Nucleus accumbens (tissue), 56 donors: ENCODE measurements at regions not wholly inside any gene's neighbourhood (a gene's known extent, or its start where the extent isn't known, plus 50 kb on each side); places are given as distances from the start of the nearest gene placed in this dataset.
"Not testable (repeated sequence)": the region's sequence is repeated elsewhere in the genome, so short reads cannot be mapped to it uniquely, and the experiment has no call there.

Source experiments
- DNase-seq, 56 donors: peaks; one replicate each; lab custom pipeline; 2025; lab: John Stamatoyannopoulos, UW

DNA sequence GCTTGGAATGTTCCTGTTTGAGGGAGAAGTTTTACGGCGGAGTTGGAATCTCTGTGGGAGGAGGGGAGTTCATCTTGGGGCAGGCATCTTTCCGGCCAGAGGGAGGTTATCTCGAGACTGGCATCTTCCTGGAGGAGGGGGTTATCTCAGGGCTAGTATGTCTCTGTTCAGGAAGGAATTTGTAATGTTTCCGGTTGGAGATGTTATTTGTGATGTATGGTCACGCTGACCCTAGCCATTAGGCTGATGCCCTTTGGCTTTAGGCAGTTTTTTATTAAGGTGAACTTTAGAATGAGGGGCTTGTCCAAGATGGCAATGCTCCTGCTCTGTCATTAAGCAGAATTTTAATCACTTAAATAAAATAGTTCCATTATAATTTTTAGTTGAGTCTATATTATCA is 449.7 kb downstream of the PCDH10 start:
- no peak for DNase-seq

DNA sequence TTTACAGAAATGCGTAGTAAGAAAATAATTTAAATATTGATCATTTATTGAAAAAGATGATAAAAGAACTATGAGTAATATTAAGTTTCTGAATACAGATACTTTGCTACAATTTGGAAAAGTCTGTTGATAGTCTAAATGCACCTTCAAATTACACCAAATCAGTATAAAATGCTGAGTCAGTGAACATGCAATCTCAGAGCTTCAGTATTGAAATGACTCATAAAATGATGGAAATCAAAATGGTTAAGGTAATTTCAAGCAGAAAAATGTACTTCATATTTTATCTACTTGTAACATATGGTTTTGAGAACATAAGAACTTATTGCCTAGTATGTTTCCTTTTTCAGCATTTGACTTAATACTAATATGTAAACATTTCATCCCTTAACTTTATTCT is 448.2 kb downstream of the PCDH10 start:
- no peak for DNase-seq

GRCh38 chr4:133596459-133596858 is 447.4 kb downstream of the PCDH10 start:
- no peak for DNase-seq

DNA sequence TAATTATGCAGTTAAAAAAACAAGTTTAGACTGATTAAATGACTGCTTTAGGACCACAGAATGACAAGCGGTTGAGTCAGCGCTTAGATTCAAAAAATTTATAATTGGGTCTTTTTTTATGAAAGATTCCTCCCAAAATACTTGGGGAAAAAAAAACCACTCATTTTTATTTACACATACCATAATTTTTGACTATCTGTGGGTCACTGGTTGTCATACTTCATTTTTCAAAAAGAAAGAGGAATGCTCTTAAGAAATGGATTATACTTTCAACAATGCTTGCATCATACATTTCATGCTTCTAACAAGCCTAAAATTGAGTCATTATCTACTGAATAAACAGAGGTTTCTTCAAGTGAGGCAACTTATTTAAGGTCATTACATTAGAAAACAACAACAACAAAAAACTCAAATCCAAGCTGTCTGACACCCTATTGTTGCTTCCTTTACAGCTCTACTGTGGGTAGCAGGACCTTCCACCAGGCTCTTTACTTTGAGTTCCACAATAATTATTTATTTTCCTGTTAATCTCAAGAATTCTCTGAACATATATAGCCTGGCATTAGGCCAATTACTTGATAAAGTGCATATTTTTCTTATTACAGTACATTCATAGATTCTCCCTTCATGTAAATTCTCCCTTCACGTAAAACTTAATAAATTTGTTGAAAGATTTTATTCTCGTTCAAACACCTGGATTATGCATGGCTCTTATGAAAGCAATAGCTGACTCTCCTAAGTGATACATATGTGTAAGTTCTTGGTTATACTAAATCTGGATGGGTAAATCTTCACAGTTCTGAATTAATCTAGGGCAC is 445.5 kb downstream of the PCDH10 start:
- DNase-seq = no peak

DNA sequence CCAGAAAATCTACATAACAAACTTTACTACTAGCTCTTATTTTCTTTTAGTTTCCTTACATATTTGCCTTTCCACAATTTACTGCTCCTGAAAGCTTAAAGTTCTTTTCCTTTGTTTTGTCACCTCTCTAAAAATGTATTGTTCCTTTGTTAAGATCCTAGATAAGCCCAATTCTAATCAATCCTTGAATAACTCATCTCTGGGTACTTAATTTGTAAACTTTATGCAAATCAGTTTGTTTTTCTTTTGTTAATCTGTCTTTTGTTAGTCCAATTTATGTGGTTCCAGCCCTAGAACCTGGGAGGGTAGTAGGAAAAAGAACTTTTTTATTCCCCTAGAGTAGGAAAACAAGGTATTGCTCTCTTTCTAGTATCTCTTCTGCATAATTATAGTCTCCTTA is 444.7 kb downstream of the PCDH10 start:
- DNase-seq = no peak

DNA sequence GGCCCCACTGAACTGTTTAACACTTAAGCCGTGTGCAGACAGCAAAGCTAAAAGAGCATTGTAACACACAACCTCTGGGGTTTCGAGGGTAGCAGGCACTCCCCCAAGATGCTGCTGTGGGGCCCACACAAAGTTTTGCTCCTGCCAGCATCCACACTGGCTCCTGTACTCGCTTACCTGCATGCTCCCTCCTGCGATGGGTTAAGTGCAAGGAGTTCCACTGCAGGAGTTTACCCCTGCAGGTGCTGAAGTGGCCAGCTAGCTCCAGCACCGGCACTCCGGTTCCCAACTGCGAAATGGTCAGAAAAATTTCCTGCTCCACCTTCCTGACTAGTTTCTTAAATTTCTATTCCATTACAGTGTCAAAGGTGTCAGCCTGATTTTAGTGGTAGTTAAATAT is 443.5 kb downstream of the PCDH10 start:
- no peak for DNase-seq

- DNase-seq = no peak
These were observed 443.0 kb downstream of the PCDH10 start for GRCh38 chr4:133592106-133592505.

GRCh38 chr4:133588306-133588705 is 439.2 kb downstream of the PCDH10 start:
- DNase-seq = no peak

GRCh38 chr4:133585323-133585722 is 436.2 kb downstream of the PCDH10 start:
- DNase-seq = no peak

DNA sequence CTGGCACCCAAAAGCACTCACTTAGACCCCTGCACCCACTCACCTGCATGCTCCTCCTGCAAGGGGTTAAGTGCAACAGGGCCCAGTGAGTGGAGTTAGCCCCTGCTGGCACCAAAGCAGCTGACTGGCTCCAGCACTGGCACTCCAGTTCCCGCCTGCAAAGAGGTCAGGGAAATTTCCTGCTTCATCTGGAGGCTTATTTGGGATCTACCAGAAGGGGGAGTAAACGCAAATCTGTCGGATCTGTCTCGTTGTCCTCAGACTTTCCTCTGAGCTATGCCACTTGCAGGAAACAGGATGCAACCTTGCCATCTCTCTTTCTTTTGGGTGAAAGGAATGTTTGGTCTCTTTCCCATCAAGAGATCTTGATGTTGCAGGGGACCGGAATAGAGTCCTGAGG is 435.6 kb downstream of the PCDH10 start:
- no peak for DNase-seq

DNA sequence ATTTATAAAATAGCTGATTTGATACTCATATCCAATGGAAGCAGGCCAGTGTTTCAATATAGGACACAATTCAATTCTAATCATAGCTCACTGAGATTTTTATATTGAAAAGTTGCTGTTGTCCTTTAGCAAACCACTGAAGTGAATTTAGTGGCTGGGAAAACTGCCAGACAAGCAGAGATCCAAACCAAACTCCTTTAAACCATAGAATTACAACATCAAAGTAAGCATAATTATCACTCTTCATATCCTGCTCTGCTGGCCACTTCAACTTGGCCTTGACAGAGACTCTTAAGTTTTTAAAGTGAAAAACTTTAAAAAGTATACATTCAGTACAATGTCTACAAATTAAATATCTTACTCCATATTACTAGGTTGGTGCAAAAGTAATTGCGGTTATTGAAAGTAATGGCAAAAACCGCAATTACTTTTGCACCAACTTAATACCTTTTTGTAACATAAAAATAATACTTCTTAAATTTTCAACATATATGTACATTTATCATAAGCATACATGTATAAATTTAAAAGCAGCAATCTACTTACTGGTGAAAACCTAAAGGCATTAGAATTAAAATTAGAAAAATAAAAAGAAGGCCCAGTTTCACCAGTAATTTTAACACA is 433.0 kb downstream of the PCDH10 start:
- DNase-seq = no peak

GRCh38 chr4:133574248-133574647 is 425.2 kb downstream of the PCDH10 start:
- DNase-seq = no peak

- no peak for DNase-seq
These were observed 416.3 kb downstream of the PCDH10 start for GRCh38 chr4:133565379-133565778.

DNA sequence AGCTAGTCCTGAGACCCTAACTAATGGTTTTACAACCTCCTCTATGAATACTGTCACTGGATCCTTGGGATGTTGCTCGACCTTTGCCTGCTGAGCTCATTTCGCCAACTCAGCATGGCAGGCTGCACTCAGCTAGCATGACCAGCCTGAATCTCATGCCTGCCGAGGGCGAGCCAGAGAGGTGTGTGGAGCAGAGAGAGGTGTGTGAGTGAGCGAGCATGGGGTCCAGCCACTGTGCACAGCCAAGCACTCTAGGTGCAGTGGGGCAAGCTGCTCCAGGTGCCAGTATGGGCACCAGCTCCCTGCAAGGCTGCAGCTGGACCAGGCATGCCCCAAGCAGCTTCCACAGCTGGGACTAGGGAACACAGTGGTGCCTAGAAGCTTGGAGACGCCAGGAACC is 410.9 kb downstream of the PCDH10 start:
- DNase-seq = no peak

DNA sequence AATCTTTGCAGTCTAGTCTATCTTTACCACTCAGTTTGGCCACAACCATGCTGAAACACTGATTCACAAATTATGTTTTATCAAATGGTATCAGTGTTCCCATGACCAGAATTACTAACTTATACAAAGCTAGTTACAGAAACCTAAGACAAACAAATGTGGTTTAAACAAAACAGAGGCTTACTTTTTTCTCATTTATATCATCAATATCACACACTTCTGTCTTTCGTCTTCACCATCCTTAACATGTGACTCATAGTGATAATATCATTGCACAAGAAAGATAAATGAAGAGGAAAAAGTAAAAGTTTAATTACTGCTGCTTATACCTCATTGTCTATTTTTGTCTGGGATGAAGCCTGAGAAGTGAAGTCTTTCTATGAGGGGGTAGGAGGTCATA is 406.6 kb downstream of the PCDH10 start:
- DNase-seq = no peak

DNA sequence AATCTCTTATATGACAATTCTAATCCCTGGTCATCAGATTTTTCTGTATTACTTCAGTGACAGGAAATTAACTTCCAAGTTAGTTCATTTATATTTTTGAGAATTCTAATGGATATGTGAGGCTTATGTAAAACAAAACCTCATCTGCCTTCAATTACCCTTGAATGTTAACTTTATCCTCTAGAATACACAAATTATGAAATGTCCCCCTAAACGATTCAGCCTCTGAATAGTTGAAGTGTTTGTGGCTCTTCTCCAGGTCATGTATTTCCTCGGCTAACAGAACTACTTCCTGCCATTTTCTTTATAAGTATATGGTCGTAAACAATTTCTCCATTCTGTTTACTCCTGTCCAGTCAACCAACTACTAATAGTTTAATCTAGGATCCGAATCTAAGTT is 401.3 kb downstream of the PCDH10 start:
- no peak for DNase-seq

- no peak for DNase-seq
These were observed 395.0 kb downstream of the PCDH10 start for GRCh38 chr4:133544097-133544496.

- DNase-seq = no peak
These were observed 388.7 kb downstream of the PCDH10 start for GRCh38 chr4:133537780-133538281.

DNA sequence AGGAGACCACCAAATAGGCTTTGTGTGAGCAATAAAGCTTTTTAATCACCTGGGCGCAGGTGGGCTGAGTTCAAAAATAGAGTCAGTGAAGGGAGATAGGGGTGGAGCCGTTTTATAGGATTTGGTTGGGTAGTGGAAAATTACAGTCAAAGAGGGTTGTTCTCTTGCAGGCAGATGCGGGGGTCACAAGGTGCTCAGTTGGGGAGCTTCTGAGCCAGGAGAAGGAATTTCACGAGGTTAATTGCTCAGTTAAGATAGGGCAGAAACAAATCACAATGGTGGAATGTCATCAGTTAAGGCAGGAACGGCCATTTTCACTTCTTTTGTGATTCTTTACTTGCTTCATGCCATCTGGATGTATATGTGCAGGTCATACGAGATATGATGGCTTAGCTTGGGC is 385.1 kb downstream of the PCDH10 start:
- not testable (repeated sequence) for DNase-seq

- no peak for DNase-seq
These were observed 375.3 kb downstream of the PCDH10 start for GRCh38 chr4:133524369-133524768.

DNA sequence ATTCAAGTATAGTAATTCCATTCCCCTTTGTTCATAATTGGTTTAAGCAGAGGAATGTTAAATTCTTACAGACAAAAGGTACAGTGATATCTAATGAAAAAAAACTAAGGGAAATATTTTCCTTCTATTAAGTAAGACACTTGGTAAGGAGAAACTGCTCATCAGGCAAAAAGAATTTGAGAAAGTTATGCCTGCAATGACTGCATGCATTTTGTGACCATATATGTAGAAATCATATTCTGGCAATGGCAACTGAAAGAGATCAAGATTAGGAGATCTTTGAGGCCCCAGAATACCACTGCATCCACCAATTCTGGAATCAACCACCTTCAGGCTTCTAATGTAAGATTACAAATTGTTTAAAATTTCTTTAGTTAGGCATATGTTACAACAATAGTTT is 364.8 kb downstream of the PCDH10 start:
- DNase-seq = no peak

GRCh38 chr4:133498149-133498548 is 349.1 kb downstream of the PCDH10 start:
- DNase-seq = no peak
